ENCODE measurements at regions not wholly inside any gene's neighbourhood (a gene's known extent, or its start where the extent isn't known, plus 50 kb on each side); places are given as distances from the start of the nearest gene placed in this dataset.

DNA sequence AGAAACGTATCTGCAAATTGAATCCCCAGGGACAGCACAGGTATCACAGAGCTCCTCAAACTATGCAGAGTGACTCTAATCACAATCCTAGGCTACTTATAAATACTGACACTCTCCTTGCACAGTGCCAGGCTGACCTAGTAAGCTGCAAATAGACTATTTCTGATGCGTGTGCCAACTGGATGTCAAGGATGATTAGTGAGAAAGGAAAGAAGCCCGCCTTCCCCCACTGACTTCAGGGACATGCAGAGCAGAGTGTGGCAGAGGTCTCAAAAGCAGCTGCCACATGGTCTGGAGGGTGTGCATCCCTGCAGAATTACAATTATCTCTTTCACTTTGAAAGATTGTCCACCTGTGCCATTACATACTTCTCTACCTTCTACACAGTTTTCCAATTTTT, 235.6 kb downstream of the CPS1 start:
- Mint-ChIP-seq H3K4me1 (ENCODE audit: low read depth, unreplicated experiment) (peaks cover 2% of the 10 kb centered on the region), H3K27me3 (ENCODE audit: unreplicated experiment) (no peaks in the 10 kb centered on the region), H3K9me3 (ENCODE audit: unreplicated experiment) (peaks cover 2% of the 10 kb centered on the region), H3K27ac (ENCODE audit: unreplicated experiment) (no peak overlapping the region), H3K36me3 (ENCODE audit: unreplicated experiment) (no peaks in the 10 kb centered on the region), H3K4me3 (ENCODE audit: unreplicated experiment) (no peak overlapping the region)
- no peak for DNase-seq
- TF ChIP-seq, protein P1, sequence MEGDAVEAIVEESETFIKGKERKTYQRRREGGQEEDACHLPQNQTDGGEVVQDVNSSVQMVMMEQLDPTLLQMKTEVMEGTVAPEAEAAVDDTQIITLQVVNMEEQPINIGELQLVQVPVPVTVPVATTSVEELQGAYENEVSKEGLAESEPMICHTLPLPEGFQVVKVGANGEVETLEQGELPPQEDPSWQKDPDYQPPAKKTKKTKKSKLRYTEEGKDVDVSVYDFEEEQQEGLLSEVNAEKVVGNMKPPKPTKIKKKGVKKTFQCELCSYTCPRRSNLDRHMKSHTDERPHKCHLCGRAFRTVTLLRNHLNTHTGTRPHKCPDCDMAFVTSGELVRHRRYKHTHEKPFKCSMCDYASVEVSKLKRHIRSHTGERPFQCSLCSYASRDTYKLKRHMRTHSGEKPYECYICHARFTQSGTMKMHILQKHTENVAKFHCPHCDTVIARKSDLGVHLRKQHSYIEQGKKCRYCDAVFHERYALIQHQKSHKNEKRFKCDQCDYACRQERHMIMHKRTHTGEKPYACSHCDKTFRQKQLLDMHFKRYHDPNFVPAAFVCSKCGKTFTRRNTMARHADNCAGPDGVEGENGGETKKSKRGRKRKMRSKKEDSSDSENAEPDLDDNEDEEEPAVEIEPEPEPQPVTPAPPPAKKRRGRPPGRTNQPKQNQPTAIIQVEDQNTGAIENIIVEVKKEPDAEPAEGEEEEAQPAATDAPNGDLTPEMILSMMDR (IDR thresholded peaks at IDR 0.05; ENCODE audit: partially characterized antibody, unreplicated experiment): no peak

GRCh38 chr2:210795506-210795905, 239.1 kb downstream of the CPS1 start:
- H3K27me3 Mint-ChIP-seq (ENCODE audit: unreplicated experiment): no peaks in the 10 kb centered on the region
- TF ChIP-seq, protein P1 (IDR thresholded peaks at IDR 0.05; ENCODE audit: partially characterized antibody, unreplicated experiment): no peak
- H3K4me3 Mint-ChIP-seq (ENCODE audit: unreplicated experiment): no peak overlapping the region
- no peak overlapping the region for H3K27ac Mint-ChIP-seq (ENCODE audit: unreplicated experiment)
- peaks cover 2% of the 10 kb centered on the region for H3K9me3 Mint-ChIP-seq (ENCODE audit: unreplicated experiment)
- no peak for DNase-seq
- H3K36me3 Mint-ChIP-seq (ENCODE audit: unreplicated experiment): no peaks in the 10 kb centered on the region
- peaks cover 3% of the 10 kb centered on the region for H3K4me1 Mint-ChIP-seq (ENCODE audit: low read depth, unreplicated experiment)

DNA sequence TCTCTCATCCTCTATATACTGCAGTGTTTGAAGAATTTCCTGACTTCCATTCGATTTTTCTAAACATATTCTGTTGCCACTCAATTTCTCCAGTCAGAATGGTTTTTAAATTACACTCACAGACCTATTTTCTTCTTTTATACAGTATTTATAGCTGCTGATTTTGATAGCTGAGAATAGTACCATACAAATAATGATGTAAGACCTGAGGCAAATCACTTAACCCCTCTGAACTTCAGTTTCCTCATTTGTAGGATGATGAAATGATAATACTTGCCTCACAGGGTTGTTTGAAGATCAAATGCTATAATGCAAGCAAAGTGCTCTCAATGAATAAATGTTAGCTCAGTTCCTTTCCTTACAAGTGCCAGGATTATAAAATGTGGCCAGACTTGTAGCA, 241.8 kb downstream of the CPS1 start:
- DNase-seq: no peak
- Mint-ChIP-seq H3K4me3 (ENCODE audit: unreplicated experiment) (no peak overlapping the region), H3K27ac (ENCODE audit: unreplicated experiment) (no peak overlapping the region), H3K27me3 (ENCODE audit: unreplicated experiment) (no peaks in the 10 kb centered on the region), H3K4me1 (ENCODE audit: low read depth, unreplicated experiment) (peaks cover 1% of the 10 kb centered on the region), H3K9me3 (ENCODE audit: unreplicated experiment) (no peaks in the 10 kb centered on the region), H3K36me3 (ENCODE audit: unreplicated experiment) (no peaks in the 10 kb centered on the region)
- TF ChIP-seq, protein P1 (IDR thresholded peaks at IDR 0.05; ENCODE audit: partially characterized antibody, unreplicated experiment): no peak

- H3K4me1 Mint-ChIP-seq (ENCODE audit: low read depth, unreplicated experiment): no peaks in the 10 kb centered on the region
- H3K27me3 Mint-ChIP-seq (ENCODE audit: unreplicated experiment): no peaks in the 10 kb centered on the region
- DNase-seq: no peak
- H3K4me3 Mint-ChIP-seq (ENCODE audit: unreplicated experiment): no peak overlapping the region
- H3K27ac Mint-ChIP-seq (ENCODE audit: unreplicated experiment): no peak overlapping the region
- TF ChIP-seq, protein P1 (IDR thresholded peaks at IDR 0.05; ENCODE audit: partially characterized antibody, unreplicated experiment): no peak
- H3K9me3 Mint-ChIP-seq (ENCODE audit: unreplicated experiment): no peaks in the 10 kb centered on the region
- H3K36me3 Mint-ChIP-seq (ENCODE audit: unreplicated experiment): no peaks in the 10 kb centered on the region
Measured at GRCh38 chr2:210814251-210815025, 258.0 kb downstream of the CPS1 start.

- H3K9me3 Mint-ChIP-seq (ENCODE audit: unreplicated experiment): peaks cover 3% of the 10 kb centered on the region
- TF ChIP-seq, protein P1 (IDR thresholded peaks at IDR 0.05; ENCODE audit: partially characterized antibody, unreplicated experiment): no peak
- H3K27me3 Mint-ChIP-seq (ENCODE audit: unreplicated experiment): no peaks in the 10 kb centered on the region
- H3K4me1 Mint-ChIP-seq (ENCODE audit: low read depth, unreplicated experiment): no peaks in the 10 kb centered on the region
- H3K27ac Mint-ChIP-seq (ENCODE audit: unreplicated experiment): no peak overlapping the region
- no peak overlapping the region for H3K4me3 Mint-ChIP-seq (ENCODE audit: unreplicated experiment)
- DNase-seq: no peak
- no peaks in the 10 kb centered on the region for H3K36me3 Mint-ChIP-seq (ENCODE audit: unreplicated experiment)
Measured at GRCh38 chr2:210816769-210817168, 260.4 kb downstream of the CPS1 start.

Measured in glutamatergic neuron (in vitro differentiated cells).